Fibroblast of lung (primary cell): ENCODE measurements at regions not wholly inside any gene's neighbourhood (a gene's known extent, or its start where the extent isn't known, plus 50 kb on each side); places are given as distances from the start of the nearest gene placed in this dataset.

Experiments
- DNase-seq, 2 donors: peaks; one replicate each; pipeline versions ENCODE4 v3.0.0 to v3.0.0-alpha.2; 2010; ENCODE audit warnings: low read depth in 2 of 2
- H2AFZ ChIP-seq: 2 replicates; pipeline ENCODE4 v1.5.1; 2012; ENCODE audit warnings: low read length, control low read depth, inconsistent platforms
- H3K27ac ChIP-seq: 2 replicates; pipeline ENCODE4 v1.5.1; 2011; ENCODE audit warnings: low read length, control low read depth; ENCODE audit not compliant: insufficient read depth
- H3K27me3 ChIP-seq: 2 replicates; pipeline ENCODE4 v1.5.1; 2011; ENCODE audit warnings: mild to moderate bottlenecking, low read length; ENCODE audit not compliant: control insufficient read depth, insufficient read depth
- H3K36me3 ChIP-seq: 2 replicates; pipeline ENCODE4 v1.5.1; 2011; ENCODE audit warnings: low read length; ENCODE audit not compliant: control insufficient read depth, insufficient read depth
- H3K4me1 ChIP-seq: 2 replicates; pipeline ENCODE4 v1.5.1; 2011; ENCODE audit warnings: low read length; ENCODE audit not compliant: control insufficient read depth, insufficient read depth; ENCODE audit errors: extremely low read depth
- H3K4me2 ChIP-seq: 2 replicates; pipeline ENCODE4 v1.5.1; 2011; ENCODE audit warnings: low read length, control low read depth; ENCODE audit not compliant: insufficient read depth; ENCODE audit errors: extremely low read depth
- H3K4me3 ChIP-seq, 4 experiments: fragments of 200-600 bp in 1 of 4; sonication (generic) in 1 of 4; replicated peaks in 1 of 4; 2 replicates each; pipeline ENCODE4 v1.5.1; 2011 to 2016; ENCODE audit warnings: low read length in 4 of 4, low read depth in 3 of 4, mild to moderate bottlenecking in 3 of 4, control low read depth in 2 of 4, inconsistent platforms in 1 of 4, mixed read lengths in 1 of 4; ENCODE audit not compliant: insufficient read depth in 1 of 4; ENCODE audit errors: control extremely low read depth in 1 of 4
- H3K79me2 ChIP-seq: 2 replicates; pipeline ENCODE4 v1.5.1; 2012; ENCODE audit warnings: mild to moderate bottlenecking, low read length, inconsistent platforms; ENCODE audit not compliant: control insufficient read depth, insufficient read depth
- H3K9ac ChIP-seq: 2 replicates; pipeline ENCODE4 v1.5.1; 2011; ENCODE audit warnings: mild to moderate bottlenecking, low read length, control low read depth; ENCODE audit not compliant: insufficient read depth
- H3K9me3 ChIP-seq: 2 replicates; pipeline ENCODE4 v1.5.1; 2012; ENCODE audit warnings: low read depth, low read length; ENCODE audit not compliant: control insufficient read depth, insufficient read depth
- H4K20me1 ChIP-seq: 2 replicates; pipeline ENCODE4 v1.5.1; 2011; ENCODE audit warnings: low read length; ENCODE audit not compliant: control insufficient read depth, insufficient read depth; ENCODE audit errors: extremely low read depth
- EZH2 ChIP-seq: IDR thresholded peaks from 2 replicates; pipeline ENCODE4 v1.5.1; 2012; ENCODE audit warnings: low read length, control low read depth, mild to moderate bottlenecking; ENCODE audit errors: missing control alignments
- TF ChIP-seq, protein P1 (sequence below), 2 donors: IDR thresholded peaks in 1 of 2; conservative IDR thresholded peaks in 1 of 2; 1 replicate in 1 of 2; 2 replicates in 1 of 2; pipeline ENCODE4 v1.5.1; 2011 to 2012; ENCODE audit warnings: low read length in 2 of 2, control low read depth in 1 of 2, inconsistent platforms in 1 of 2, low read depth in 1 of 2, mild to moderate bottlenecking in 1 of 2

DNA sequence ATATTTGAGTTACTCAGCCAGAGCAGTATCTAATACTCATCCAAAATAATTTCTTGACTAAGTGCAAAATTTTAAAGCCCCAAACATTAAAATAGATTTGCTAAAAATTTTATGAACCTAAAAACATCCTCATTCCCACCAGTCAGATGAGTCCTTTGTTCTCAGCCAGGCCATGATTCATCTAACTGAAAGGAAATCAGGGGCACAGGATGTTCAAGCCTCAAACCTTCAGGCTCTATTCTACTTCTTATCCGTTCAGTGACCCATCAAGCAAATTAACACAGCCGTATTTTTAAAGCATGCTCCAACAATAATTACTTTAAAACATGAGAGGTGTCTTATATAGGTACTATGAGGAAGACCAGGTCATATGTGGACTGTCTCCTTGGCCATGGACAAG, 176.5 kb upstream of the MON1B start:
- no peak overlapping the region for H3K4me2 ChIP-seq
- no peak overlapping the region for H3K4me3 ChIP-seq
- H3K9ac ChIP-seq, result no peak overlapping the region
- H3K79me2 ChIP-seq, result no peaks in the 10 kb centered on the region
- no peaks in the 10 kb centered on the region for H3K9me3 ChIP-seq
- TF ChIP-seq EZH2, result no peak
- TF ChIP-seq, protein P1, sequence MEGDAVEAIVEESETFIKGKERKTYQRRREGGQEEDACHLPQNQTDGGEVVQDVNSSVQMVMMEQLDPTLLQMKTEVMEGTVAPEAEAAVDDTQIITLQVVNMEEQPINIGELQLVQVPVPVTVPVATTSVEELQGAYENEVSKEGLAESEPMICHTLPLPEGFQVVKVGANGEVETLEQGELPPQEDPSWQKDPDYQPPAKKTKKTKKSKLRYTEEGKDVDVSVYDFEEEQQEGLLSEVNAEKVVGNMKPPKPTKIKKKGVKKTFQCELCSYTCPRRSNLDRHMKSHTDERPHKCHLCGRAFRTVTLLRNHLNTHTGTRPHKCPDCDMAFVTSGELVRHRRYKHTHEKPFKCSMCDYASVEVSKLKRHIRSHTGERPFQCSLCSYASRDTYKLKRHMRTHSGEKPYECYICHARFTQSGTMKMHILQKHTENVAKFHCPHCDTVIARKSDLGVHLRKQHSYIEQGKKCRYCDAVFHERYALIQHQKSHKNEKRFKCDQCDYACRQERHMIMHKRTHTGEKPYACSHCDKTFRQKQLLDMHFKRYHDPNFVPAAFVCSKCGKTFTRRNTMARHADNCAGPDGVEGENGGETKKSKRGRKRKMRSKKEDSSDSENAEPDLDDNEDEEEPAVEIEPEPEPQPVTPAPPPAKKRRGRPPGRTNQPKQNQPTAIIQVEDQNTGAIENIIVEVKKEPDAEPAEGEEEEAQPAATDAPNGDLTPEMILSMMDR (conservative IDR thresholded peaks at IDR 0.05 in 1 of 2, IDR thresholded peaks at IDR 0.05 in 1 of 2; ENCODE audit: low read depth in 1 of 2, low read length in 2 of 2), result no peak
- H2AFZ ChIP-seq, result no peak overlapping the region
- no peaks in the 10 kb centered on the region for H4K20me1 ChIP-seq
- H3K27me3 ChIP-seq, result no peaks in the 10 kb centered on the region
- no peaks in the 10 kb centered on the region for H3K4me1 ChIP-seq
- no peak for DNase-seq
- no peak overlapping the region for H3K27ac ChIP-seq
- H3K36me3 ChIP-seq, result no peaks in the 10 kb centered on the region

DNA sequence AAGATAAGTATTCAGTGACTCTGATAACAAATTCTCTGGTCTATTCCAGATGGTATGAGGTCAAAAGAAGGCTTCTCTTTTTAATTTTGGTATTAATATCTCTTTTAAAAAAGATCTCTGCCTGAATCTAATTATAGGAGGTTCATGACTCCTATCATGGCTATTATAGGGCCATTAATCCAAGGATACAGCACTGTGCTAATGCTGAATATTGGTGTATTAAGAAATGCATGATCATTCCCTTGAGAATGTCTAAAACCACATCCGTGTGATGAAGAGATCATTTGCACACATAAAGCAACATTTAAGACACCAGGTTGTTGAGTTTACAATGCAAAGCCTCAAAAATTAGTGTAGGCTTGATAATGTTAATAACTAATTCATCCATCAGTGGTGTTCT, 160.4 kb upstream of the MON1B start:
- Histone ChIP-seq H3K79me2 (no peaks in the 10 kb centered on the region), H3K27me3 (no peaks in the 10 kb centered on the region), H3K9ac (no peak overlapping the region), H4K20me1 (no peaks in the 10 kb centered on the region), H3K27ac (no peak overlapping the region), H2AFZ (no peak overlapping the region), H3K9me3 (no peaks in the 10 kb centered on the region), H3K4me3 (no peak overlapping the region), H3K36me3 (no peaks in the 10 kb centered on the region), H3K4me1 (no peaks in the 10 kb centered on the region), H3K4me2 (no peak overlapping the region)
- no peak for TF ChIP-seq EZH2
- TF ChIP-seq, protein P1 (conservative IDR thresholded peaks at IDR 0.05 in 1 of 2, IDR thresholded peaks at IDR 0.05 in 1 of 2; ENCODE audit: low read depth in 1 of 2, low read length in 2 of 2), result no peak
- no peak for DNase-seq

DNA sequence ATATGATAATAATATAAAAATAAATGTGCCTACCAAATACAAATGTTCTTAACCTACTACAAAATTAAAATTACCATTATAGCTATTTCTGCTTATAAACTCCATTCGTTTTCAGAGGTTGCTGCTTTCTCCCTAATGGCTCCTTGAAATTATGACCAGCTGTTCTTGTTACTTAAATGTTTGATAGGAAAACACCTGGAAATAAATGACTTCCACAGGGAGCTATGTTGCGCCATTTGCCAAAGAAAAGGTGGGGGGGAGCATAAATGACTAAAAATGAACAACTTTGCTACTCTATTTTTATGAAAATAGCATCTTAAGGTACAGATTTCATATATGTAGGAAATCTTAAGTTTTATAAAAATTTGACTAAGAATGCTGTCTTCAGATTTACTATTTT, 157.5 kb upstream of the MON1B start:
- Histone ChIP-seq H4K20me1 (no peaks in the 10 kb centered on the region), H3K4me3 (no peak overlapping the region), H3K4me2 (no peak overlapping the region), H3K36me3 (no peaks in the 10 kb centered on the region), H3K4me1 (no peaks in the 10 kb centered on the region), H3K27me3 (no peaks in the 10 kb centered on the region), H3K9ac (no peak overlapping the region), H3K79me2 (no peaks in the 10 kb centered on the region), H3K9me3 (no peaks in the 10 kb centered on the region), H2AFZ (no peak overlapping the region), H3K27ac (no peak overlapping the region)
- no peak for DNase-seq
- no peak for TF ChIP-seq EZH2
- TF ChIP-seq, protein P1 (conservative IDR thresholded peaks at IDR 0.05 in 1 of 2, IDR thresholded peaks at IDR 0.05 in 1 of 2; ENCODE audit: low read depth in 1 of 2, low read length in 2 of 2), result no peak
